NCI-H146 treated with DMSO at 0.1 percent for 48 hours (cell line): ENCODE measurements at regions not wholly inside any gene's neighbourhood (a gene's known extent, or its start where the extent isn't known, plus 50 kb on each side); places are given as distances from the start of the nearest gene placed in this dataset.

Experiments used
- DNase-seq: peaks from one replicate; lab custom pipeline; 2025; ENCODE audit not compliant: unreplicated experiment; lab: John Stamatoyannopoulos, UW

- DNase-seq: no peak
Measured at GRCh38 chr2:103734911-103735310, 973.1 kb downstream of the TMEM182 start.

- DNase-seq: no peak
Measured at GRCh38 chr2:103738108-103738507, 976.3 kb downstream of the TMEM182 start.

GRCh38 chr2:103738606-103739005 lies 976.8 kb downstream of the TMEM182 start:
- no peak for DNase-seq

GRCh38 chr2:103739186-103739585 lies 977.4 kb downstream of the TMEM182 start:
- no peak for DNase-seq

GRCh38 chr2:103739921-103740320 lies 978.1 kb downstream of the TMEM182 start:
- DNase-seq: no peak

- DNase-seq: no peak
Measured at GRCh38 chr2:103740631-103741030, 978.8 kb downstream of the TMEM182 start.

GRCh38 chr2:103743195-103743594 lies 981.4 kb downstream of the TMEM182 start:
- no peak for DNase-seq

GRCh38 chr2:103754530-103754929 lies 992.7 kb downstream of the TMEM182 start:
- no peak for DNase-seq

- DNase-seq: no peak
Measured at GRCh38 chr2:103773884-103774283, 1012.1 kb downstream of the TMEM182 start.

- DNase-seq: no peak
Measured at GRCh38 chr2:103780088-103780702, 1018.4 kb downstream of the TMEM182 start.

- DNase-seq: no peak
Measured at GRCh38 chr2:103781313-103781712, 1019.5 kb downstream of the TMEM182 start.

- no peak for DNase-seq
Measured at GRCh38 chr2:103784261-103784660, 1022.4 kb downstream of the TMEM182 start.

GRCh38 chr2:103785432-103785831 lies 1023.6 kb downstream of the TMEM182 start:
- DNase-seq: no peak

- no peak for DNase-seq
Measured at GRCh38 chr2:103785956-103786355, 1024.1 kb downstream of the TMEM182 start.

GRCh38 chr2:103788389-103788788 lies 1026.6 kb downstream of the TMEM182 start:
- DNase-seq: no peak

- no peak for DNase-seq
Measured at GRCh38 chr2:103788951-103789350, 1027.1 kb downstream of the TMEM182 start.

- no peak for DNase-seq
Measured at GRCh38 chr2:103789381-103790095, 1027.7 kb downstream of the TMEM182 start.

- DNase-seq: no peak
Measured at GRCh38 chr2:103792042-103792441, 1030.2 kb downstream of the TMEM182 start.

- no peak for DNase-seq
Measured at GRCh38 chr2:103798291-103798690, 1036.5 kb downstream of the TMEM182 start.

GRCh38 chr2:103804013-103804412 lies 1042.2 kb downstream of the TMEM182 start:
- no peak for DNase-seq

GRCh38 chr2:103805746-103806145 lies 1043.9 kb downstream of the TMEM182 start:
- DNase-seq: no peak

GRCh38 chr2:103808814-103809213 lies 1045.1 kb upstream of the POU3F3 start:
- no peak for DNase-seq

GRCh38 chr2:103809415-103809814 lies 1044.5 kb upstream of the POU3F3 start:
- no peak for DNase-seq
